Endothelial cell of umbilical vein (primary cell): ENCODE measurements at regions not wholly inside any gene's neighbourhood (a gene's known extent, or its start where the extent isn't known, plus 50 kb on each side); places are given as distances from the start of the nearest gene placed in this dataset.

Experiments
- BruUV-seq: library from RNA; stranded (reverse); fragments of 400-500 nt; replicated peaks from 2 replicates; lab custom pipeline; 2021; lab: Mats Ljungman, UMichigan
- CTCF ChIA-PET: fragments of 300-600, 350-600 bp; sonication (Branson Sonifier 250); formaldehyde crosslinking; loops from one replicate; lab custom pipeline; 2021; ENCODE audit warnings: antibody characterized with exemption, inconsistent platforms; lab: Charles Lee
- POLR2A ChIA-PET: fragments of 300-600, 350-600 bp; sonication (Branson Sonifier 250); formaldehyde crosslinking; loops from one replicate; lab custom pipeline; 2021; ENCODE audit warnings: antibody characterized with exemption, inconsistent platforms; lab: Charles Lee
- DNase-seq: peaks from one replicate; pipeline ENCODE4 v3.0.0-alpha.2; 2011; ENCODE audit warnings: low read depth, low spot score
- FAIRE-seq: peaks from 2 replicates; lab custom pipeline; 2011; peaks lifted over from hg19 to GRCh38; lab: Jason Lieb, UNC
- H2AFZ ChIP-seq: 2 replicates; pipeline ENCODE4 v1.6.0; 2012; ENCODE audit warnings: low read depth, low read length, control low read depth, inconsistent platforms
- H3K27ac ChIP-seq: 2 replicates; pipeline ENCODE4 v1.5.1; 2011; ENCODE audit warnings: low read depth, mild to moderate bottlenecking, control low read depth, low read length, moderate library complexity; ENCODE audit not compliant: insufficient read depth
- H3K27me3 ChIP-seq, 2 experiments: 2 replicates each; pipeline versions ENCODE4 v1.6.0 to v1.6.1; 2011; ENCODE audit warnings: low read length in 2 of 2, mixed read lengths in 1 of 2; ENCODE audit not compliant: control insufficient read depth in 2 of 2, insufficient read depth in 2 of 2
- H3K36me3 ChIP-seq, 2 experiments: 2 replicates in 1 of 2; 3 replicates in 1 of 2; pipeline ENCODE4 v1.5.1; 2011; ENCODE audit warnings: low read length in 2 of 2, mild to moderate bottlenecking in 1 of 2, moderate library complexity in 1 of 2; ENCODE audit not compliant: control insufficient read depth in 2 of 2, insufficient read depth in 2 of 2; ENCODE audit errors: extremely low read depth in 1 of 2
- H3K4me1 ChIP-seq: 3 replicates; pipeline ENCODE4 v1.5.1; 2011; ENCODE audit warnings: mild to moderate bottlenecking, low read length; ENCODE audit not compliant: control insufficient read depth, insufficient read depth; ENCODE audit errors: extremely low read depth
- H3K4me2 ChIP-seq: 2 replicates; pipeline ENCODE4 v1.6.1; 2011; ENCODE audit warnings: low read length, control low read depth, mixed read lengths; ENCODE audit not compliant: insufficient read depth
- H3K4me3 ChIP-seq, 3 experiments: fragments of 200-600 bp in 1 of 3; sonication (generic), shearing (Covaris generic) in 1 of 3; replicated peaks in 1 of 3; 2 replicates each; pipeline ENCODE4 v1.5.1; 2011 to 2016; ENCODE audit warnings: control low read depth in 3 of 3, low read length in 3 of 3, mild to moderate bottlenecking in 2 of 3, inconsistent platforms in 1 of 3, low read depth in 1 of 3, moderate library complexity in 1 of 3; ENCODE audit not compliant: insufficient read depth in 1 of 3
- H3K79me2 ChIP-seq: 2 replicates; pipeline ENCODE4 v1.6.0; 2012; ENCODE audit warnings: low read length, inconsistent platforms; ENCODE audit not compliant: control insufficient read depth, insufficient read depth
- H3K9ac ChIP-seq: replicated peaks from 2 replicates; pipeline ENCODE3; 2011; ENCODE audit warnings: low read length, control low read depth; ENCODE audit not compliant: insufficient read depth; ENCODE audit errors: extremely low read depth
- H3K9me1 ChIP-seq: replicated peaks from 3 replicates; pipeline ENCODE4 v1.6.0; 2011; ENCODE audit warnings: mild to moderate bottlenecking, low read length; ENCODE audit not compliant: control insufficient read depth, insufficient read depth; ENCODE audit errors: extremely low read depth
- H3K9me3 ChIP-seq: replicated peaks from 2 replicates; pipeline ENCODE4 v1.5.1; 2012; ENCODE audit warnings: low read length, inconsistent platforms; ENCODE audit not compliant: control insufficient read depth, insufficient read depth
- H4K20me1 ChIP-seq: replicated peaks from 2 replicates; pipeline ENCODE3; 2011; ENCODE audit warnings: mild to moderate bottlenecking, low read length; ENCODE audit not compliant: control insufficient read depth, insufficient read depth; ENCODE audit errors: extremely low read depth
- EZH2 ChIP-seq: IDR thresholded peaks from 2 replicates; pipeline ENCODE4 v1.6.1; 2012; ENCODE audit warnings: borderline replicate concordance, low read depth, mild to moderate bottlenecking, moderate library complexity, low read length, inconsistent platforms; ENCODE audit not compliant: severe bottlenecking
- FOS ChIP-seq: IDR thresholded peaks from 2 replicates; pipeline ENCODE4 v1.6.1; 2011; ENCODE audit warnings: mild to moderate bottlenecking, low read length, moderate library complexity, borderline replicate concordance; ENCODE audit not compliant: insufficient read depth
- GATA2 ChIP-seq: IDR thresholded peaks from 2 replicates; pipeline ENCODE4 v1.7.0; 2011; ENCODE audit warnings: low read depth, mild to moderate bottlenecking, moderate library complexity, mixed read lengths, low read length; ENCODE audit not compliant: insufficient read length, insufficient read depth
- JUN ChIP-seq: IDR thresholded peaks from 2 replicates; pipeline ENCODE4 v1.6.1; 2011; ENCODE audit warnings: borderline replicate concordance, low read depth; ENCODE audit not compliant: insufficient read length, insufficient read depth
- MAX ChIP-seq: IDR thresholded peaks from 2 replicates; pipeline ENCODE4 v1.6.1; 2011; ENCODE audit not compliant: insufficient read depth, insufficient read length
- MYC ChIP-seq: IDR thresholded peaks from one replicate; pipeline ENCODE4 v1.6.1; 2011; ENCODE audit warnings: mild to moderate bottlenecking, low read depth, low read length
- POLR2A ChIP-seq: IDR thresholded peaks from 2 replicates; pipeline ENCODE4 v1.6.1; 2012; ENCODE audit warnings: low read depth, mild to moderate bottlenecking, control low read depth, low read length
- POLR2AphosphoS5 ChIP-seq: IDR thresholded peaks from 2 replicates; pipeline ENCODE4 v1.6.1; 2012; ENCODE audit warnings: low read depth, mild to moderate bottlenecking, control low read depth, low read length, moderate library complexity; ENCODE audit not compliant: insufficient read depth
- dilution Hi-C: fragments of 300-500 bp; cut with MboI; formaldehyde crosslinking; loops from one replicate; pipeline ENCODE4 v1.15.0; 2019; ENCODE audit warnings: low sequenced_read_pairs; ENCODE audit not compliant: extremely low pct_ligation_motif_present
- intact Hi-C: fragments of 100-400 bp; cut with micrococcal nuclease; formaldehyde crosslinking; loops from one replicate; pipeline ENCODE4 v1.10.0; 2022
- TF ChIP-seq, protein P1 (sequence below), 2 donors: IDR thresholded peaks; 1 replicate in 1 of 2; 2 replicates in 1 of 2; pipeline ENCODE4 v1.5.1; 2011; ENCODE audit warnings: low read length in 2 of 2, mild to moderate bottlenecking in 2 of 2, moderate library complexity in 2 of 2, control low read depth in 1 of 2, inconsistent platforms in 1 of 2, low read depth in 1 of 2; ENCODE audit not compliant: insufficient read depth in 1 of 2; ENCODE audit errors: extremely low read depth in 1 of 2

- TF ChIP-seq POLR2AphosphoS5 = no peak
- no peak for TF ChIP-seq MYC
- no peak for TF ChIP-seq EZH2
- TF ChIP-seq JUN = no peak
- TF ChIP-seq GATA2 = no peak
- no peak for TF ChIP-seq FOS
- TF ChIP-seq POLR2A = no peak
- TF ChIP-seq MAX = no peak
- TF ChIP-seq, protein P1, sequence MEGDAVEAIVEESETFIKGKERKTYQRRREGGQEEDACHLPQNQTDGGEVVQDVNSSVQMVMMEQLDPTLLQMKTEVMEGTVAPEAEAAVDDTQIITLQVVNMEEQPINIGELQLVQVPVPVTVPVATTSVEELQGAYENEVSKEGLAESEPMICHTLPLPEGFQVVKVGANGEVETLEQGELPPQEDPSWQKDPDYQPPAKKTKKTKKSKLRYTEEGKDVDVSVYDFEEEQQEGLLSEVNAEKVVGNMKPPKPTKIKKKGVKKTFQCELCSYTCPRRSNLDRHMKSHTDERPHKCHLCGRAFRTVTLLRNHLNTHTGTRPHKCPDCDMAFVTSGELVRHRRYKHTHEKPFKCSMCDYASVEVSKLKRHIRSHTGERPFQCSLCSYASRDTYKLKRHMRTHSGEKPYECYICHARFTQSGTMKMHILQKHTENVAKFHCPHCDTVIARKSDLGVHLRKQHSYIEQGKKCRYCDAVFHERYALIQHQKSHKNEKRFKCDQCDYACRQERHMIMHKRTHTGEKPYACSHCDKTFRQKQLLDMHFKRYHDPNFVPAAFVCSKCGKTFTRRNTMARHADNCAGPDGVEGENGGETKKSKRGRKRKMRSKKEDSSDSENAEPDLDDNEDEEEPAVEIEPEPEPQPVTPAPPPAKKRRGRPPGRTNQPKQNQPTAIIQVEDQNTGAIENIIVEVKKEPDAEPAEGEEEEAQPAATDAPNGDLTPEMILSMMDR (IDR thresholded peaks at IDR 0.05; ENCODE audit: extremely low read depth in 1 of 2, insufficient read depth in 1 of 2, low read depth in 1 of 2, low read length in 2 of 2) = no peak
- FAIRE-seq (no peak), DNase-seq (no peak)
- H3K4me1 ChIP-seq = no peaks in the 10 kb centered on the region
- H3K4me2 ChIP-seq = no peak overlapping the region
- no peaks in the 10 kb centered on the region for H3K27me3 ChIP-seq
- no peaks in the 10 kb centered on the region for H3K9me1 ChIP-seq
- H3K4me3 ChIP-seq = no peak overlapping the region
- H3K9ac ChIP-seq = no peak overlapping the region
- no TSS peak for BruUV-seq
- CTCF ChIA-PET = no interaction called here
- no peak overlapping the region for H3K27ac ChIP-seq
- no peak overlapping the region for H2AFZ ChIP-seq
- no peaks in the 10 kb centered on the region for H3K36me3 ChIP-seq
- POLR2A ChIA-PET = no interaction called here
- no peaks in the 10 kb centered on the region for H4K20me1 ChIP-seq
- dilution Hi-C loops = no loop called here
- H3K9me3 ChIP-seq = no peaks in the 10 kb centered on the region
- intact Hi-C loops = no loop called here
- no peaks in the 10 kb centered on the region for H3K79me2 ChIP-seq
Observed at GRCh38 chr13:37492741-37493514, 105.6 kb downstream of the POSTN start.
